Stomach (tissue), 8 donors: ENCODE measurements at regions not wholly inside any gene's neighbourhood (a gene's known extent, or its start where the extent isn't known, plus 50 kb on each side); places are given as distances from the start of the nearest gene placed in this dataset.

Experiments used
- DNase-seq, 2 donors: peaks; one replicate each; pipeline versions ENCODE4 v3.0.0 to v3.0.0-alpha.2; 2013 to 2019
- H3K27ac ChIP-seq, 5 donors: fragments of 200-600 bp in 4 of 5; sonication (generic) in 4 of 5; one replicate each; pipeline ENCODE4 v1.5.1; 2013 to 2019; ENCODE audit warnings: mild to moderate bottlenecking in 1 of 5, moderate library complexity in 1 of 5
- H3K27me3 ChIP-seq, 3 donors: fragments of 200-600 bp; sonication (generic); one replicate each; pipeline ENCODE4 v1.5.1; 2017 to 2019; ENCODE audit warnings: mixed run types in 1 of 3
- H3K36me3 ChIP-seq, 4 donors: fragments of 200-600 bp; sonication (generic); 1 replicate in 3 of 4; 2 replicates in 1 of 4; pipeline ENCODE4 v1.5.1; 2016 to 2019
- H3K4me1 ChIP-seq, 4 donors: fragments of 200-600 bp; sonication (generic); one replicate each; pipeline ENCODE4 v1.5.1; 2016 to 2019
- H3K4me3 ChIP-seq, 4 donors: fragments of 200-600 bp; sonication (generic) in 3 of 4; one replicate each; pipeline ENCODE4 v1.5.1; 2016 to 2019; ENCODE audit warnings: mild to moderate bottlenecking in 1 of 4
- H3K9me3 ChIP-seq, 4 donors: fragments of 200-600 bp; sonication (generic); one replicate each; pipeline ENCODE4 v1.5.1; 2016 to 2019
- EP300 ChIP-seq: sonication (generic); formaldehyde crosslinking; IDR thresholded peaks from one replicate; pipeline ENCODE4 v1.6.1; 2017; ENCODE audit warnings: antibody characterized with exemption
- POLR2A ChIP-seq, 4 donors: fragments of 450-650 bp; IDR thresholded peaks; one replicate each; pipeline ENCODE4 v1.6.1; 2016; ENCODE audit warnings: antibody characterized with exemption in 4 of 4, control low read depth in 2 of 4, mild to moderate bottlenecking in 1 of 4, moderate library complexity in 1 of 4
- POLR2AphosphoS5 ChIP-seq, 3 donors: sonication (generic); formaldehyde crosslinking; IDR thresholded peaks; one replicate each; pipeline ENCODE4 v1.6.1; 2016; ENCODE audit warnings: antibody characterized with exemption in 3 of 3
- WGBS, 5 donors: extraction: QIAGEN DNeasy Blood & Tissue Kit in 3 of 5; methylation state at CpG; one replicate each; pipeline versions ENCODE4 v1.1.5 to v1.1.7; 2013 to 2018; 5-methylcytosine and 5-hydroxymethylcytosine counted together
- intact Hi-C: fragments of 100-400 bp; cut with DNase I; formaldehyde crosslinking; loops from one replicate; pipeline ENCODE4 v1.15.1; 2023; ENCODE audit warnings: low total_unique reads
- TF ChIP-seq, protein P1 (sequence below), 7 experiments: fragments of 450-650 bp in 4 of 7; fragments of 200-600 bp in 3 of 7; sonication (generic) in 3 of 7; IDR thresholded peaks; one replicate each; pipeline ENCODE4 v1.5.1; 2016 to 2019; ENCODE audit warnings: antibody characterized with exemption in 7 of 7, control low read depth in 2 of 7, mild to moderate bottlenecking in 1 of 7
- donor health status: healthy with polysubstance abuse.
- donor health status: Bipolar disorder and iron deficiency.
- donor health status: healthy.

DNA sequence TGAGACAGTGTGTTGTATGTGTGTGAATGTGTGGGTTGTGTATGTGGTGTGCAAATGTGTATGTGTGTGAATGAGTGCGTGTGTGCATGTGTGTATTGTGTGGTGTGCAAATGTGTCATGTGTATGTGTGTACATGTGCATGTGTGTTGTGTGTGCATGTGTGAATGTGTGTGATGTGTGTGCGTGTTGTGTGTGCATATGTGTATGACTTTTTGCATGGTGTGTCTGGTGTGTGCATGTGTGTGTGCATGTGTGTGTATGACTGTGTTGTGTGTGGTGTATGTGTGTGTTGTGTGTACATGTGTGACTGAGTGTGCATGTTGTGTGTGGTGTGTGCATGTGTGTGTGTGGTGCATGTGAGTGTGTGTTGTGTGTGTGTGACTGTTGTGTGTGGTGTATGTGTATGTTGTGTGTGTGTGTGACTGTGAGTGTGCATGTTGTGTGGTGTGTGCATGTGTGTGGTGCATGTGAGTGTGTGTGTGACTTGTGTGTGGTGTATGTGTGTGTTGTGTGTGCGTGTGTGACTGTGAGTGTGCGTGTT is 268.3 kb downstream of the DCDC2C start:
- Histone ChIP-seq H3K27ac (no peak overlapping the region), H3K4me3 (no peak overlapping the region), H3K36me3 (no peaks in the 10 kb centered on the region), H3K9me3 (no peaks in the 10 kb centered on the region), H3K4me1 (peaks cover 0 to 3% (median 0%) of the 10 kb centered on the region in 4 donors), H3K27me3 (peaks cover 0 to 29% (median 0%) of the 10 kb centered on the region in 3 donors)
- TF ChIP-seq POLR2AphosphoS5 (IDR thresholded peaks at IDR 0.05) (no peak), EP300 (no peak), POLR2A (IDR thresholded peaks at IDR 0.05) (no peak)
- TF ChIP-seq, protein P1, sequence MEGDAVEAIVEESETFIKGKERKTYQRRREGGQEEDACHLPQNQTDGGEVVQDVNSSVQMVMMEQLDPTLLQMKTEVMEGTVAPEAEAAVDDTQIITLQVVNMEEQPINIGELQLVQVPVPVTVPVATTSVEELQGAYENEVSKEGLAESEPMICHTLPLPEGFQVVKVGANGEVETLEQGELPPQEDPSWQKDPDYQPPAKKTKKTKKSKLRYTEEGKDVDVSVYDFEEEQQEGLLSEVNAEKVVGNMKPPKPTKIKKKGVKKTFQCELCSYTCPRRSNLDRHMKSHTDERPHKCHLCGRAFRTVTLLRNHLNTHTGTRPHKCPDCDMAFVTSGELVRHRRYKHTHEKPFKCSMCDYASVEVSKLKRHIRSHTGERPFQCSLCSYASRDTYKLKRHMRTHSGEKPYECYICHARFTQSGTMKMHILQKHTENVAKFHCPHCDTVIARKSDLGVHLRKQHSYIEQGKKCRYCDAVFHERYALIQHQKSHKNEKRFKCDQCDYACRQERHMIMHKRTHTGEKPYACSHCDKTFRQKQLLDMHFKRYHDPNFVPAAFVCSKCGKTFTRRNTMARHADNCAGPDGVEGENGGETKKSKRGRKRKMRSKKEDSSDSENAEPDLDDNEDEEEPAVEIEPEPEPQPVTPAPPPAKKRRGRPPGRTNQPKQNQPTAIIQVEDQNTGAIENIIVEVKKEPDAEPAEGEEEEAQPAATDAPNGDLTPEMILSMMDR (IDR thresholded peaks at IDR 0.05), result no peak
- intact Hi-C loops, result no loop called here
- no peak for DNase-seq
- WGBS, 5 donors, result 94 to 97% (median 96%) methylated on average over 4 of the region's 4 CpGs

DNA sequence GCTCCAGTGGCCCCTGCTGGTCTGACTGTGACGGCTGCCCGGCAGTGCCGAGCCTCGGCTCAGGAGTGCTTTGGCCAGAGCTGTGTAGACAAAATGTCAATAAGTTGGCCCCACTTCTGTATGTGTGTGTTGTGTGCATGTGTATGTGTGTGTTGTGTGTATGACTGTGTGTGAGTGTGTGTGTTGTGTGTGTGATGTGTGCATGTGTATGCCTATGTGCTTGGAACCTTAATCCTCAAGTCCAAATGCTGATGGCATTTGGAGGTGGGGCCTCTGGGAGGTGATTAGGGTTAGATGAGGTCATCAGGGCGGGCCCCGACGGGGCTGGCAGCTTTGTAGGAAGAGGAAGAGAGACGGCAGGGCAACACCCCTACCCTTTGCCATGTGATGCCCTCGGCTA is 269.0 kb downstream of the DCDC2C start:
- no peaks in the 10 kb centered on the region for H3K36me3 ChIP-seq
- no peak for DNase-seq
- intact Hi-C loops, result no loop called here
- WGBS, 5 donors, result 52 to 71% (median 61%) methylated on average over 9 of the region's 9 CpGs
- peaks cover 0 to 3% (median 0%) of the 10 kb centered on the region in 4 donors for H3K4me1 ChIP-seq
- no peak overlapping the region for H3K4me3 ChIP-seq
- peaks cover 0 to 29% (median 0%) of the 10 kb centered on the region in 3 donors for H3K27me3 ChIP-seq
- no peaks in the 10 kb centered on the region for H3K9me3 ChIP-seq
- H3K27ac ChIP-seq, result no peak overlapping the region
- TF ChIP-seq POLR2A (IDR thresholded peaks at IDR 0.05) (no peak), POLR2AphosphoS5 (IDR thresholded peaks at IDR 0.05) (no peak), EP300 (no peak)
- TF ChIP-seq, protein P1 (IDR thresholded peaks at IDR 0.05), result no peak

DNA sequence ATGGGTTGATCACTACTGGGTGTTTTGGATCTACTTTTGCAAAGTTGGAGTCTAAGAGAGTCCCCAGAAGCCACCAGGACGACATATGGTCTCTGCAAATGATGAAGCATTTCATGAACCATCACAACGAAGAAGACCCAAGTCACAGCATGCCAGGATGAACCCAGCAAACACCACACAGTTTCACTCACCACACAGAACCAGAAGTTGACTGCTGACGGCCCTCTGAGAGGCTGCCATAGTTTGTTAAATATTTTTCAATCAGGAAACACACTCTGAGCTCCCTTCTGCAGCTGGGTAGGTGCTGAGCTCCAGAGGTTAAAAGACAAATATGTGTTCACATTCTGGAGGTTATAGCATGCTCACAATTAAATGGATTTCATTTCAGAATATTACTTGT is 271.4 kb downstream of the DCDC2C start:
- 58 to 79% (median 66%) methylated on average over 3 of the region's 3 CpGs for WGBS, 5 donors
- TF ChIP-seq EP300, result no peak
- TF ChIP-seq, protein P1 (IDR thresholded peaks at IDR 0.05), result no peak
- TF ChIP-seq POLR2AphosphoS5 (IDR thresholded peaks at IDR 0.05), result no peak
- TF ChIP-seq POLR2A (IDR thresholded peaks at IDR 0.05), result no peak
- H3K9me3 ChIP-seq, result peaks cover 0 to 14% (median 8%) of the 10 kb centered on the region in 4 donors

DNA sequence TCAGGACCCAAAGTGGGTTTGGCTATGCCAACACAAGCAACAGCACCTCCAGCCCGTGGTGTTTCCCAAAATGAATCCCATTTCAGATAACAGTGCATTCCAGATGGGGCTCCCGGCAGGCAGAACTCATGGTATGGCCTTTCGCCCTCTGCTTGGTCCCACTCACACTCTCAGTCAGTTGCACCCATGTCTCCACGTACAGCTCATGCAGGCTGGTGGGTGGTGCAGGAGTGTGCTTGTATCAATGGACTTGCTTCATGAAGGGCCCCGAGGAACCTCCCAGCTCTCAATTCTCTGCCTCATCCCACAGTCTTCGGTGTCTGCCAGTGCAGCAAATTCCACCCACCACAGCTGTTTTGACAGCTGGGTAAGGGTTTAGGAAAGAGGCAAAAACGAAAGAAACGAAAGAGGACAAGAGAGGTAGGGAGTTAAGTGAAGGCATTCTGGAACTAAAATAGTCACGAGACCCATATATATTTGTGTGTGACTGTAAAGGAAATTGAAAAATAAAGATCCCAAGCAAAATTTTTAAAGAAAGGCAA is 278.1 kb downstream of the DCDC2C start:
- no peak overlapping the region for H3K27ac ChIP-seq
- WGBS, 5 donors, result 74 to 85% (median 80%) methylated on average over 9 of the region's 9 CpGs
- no peak for DNase-seq
- peaks cover 0 to 18% (median 10%) of the 10 kb centered on the region in 4 donors for H3K9me3 ChIP-seq
- no peaks in the 10 kb centered on the region for H3K36me3 ChIP-seq
- H3K4me1 ChIP-seq, result no peaks in the 10 kb centered on the region
- TF ChIP-seq, protein P1 (IDR thresholded peaks at IDR 0.05), result no peak
- TF ChIP-seq POLR2AphosphoS5 (IDR thresholded peaks at IDR 0.05), result no peak
- no peaks in the 10 kb centered on the region for H3K27me3 ChIP-seq
- no peak overlapping the region for H3K4me3 ChIP-seq
- intact Hi-C loops, result no loop called here

More for the DNA sequence above, 271.4 kb downstream of the DCDC2C start:
- no peak for DNase-seq
- H3K36me3 ChIP-seq, result no peaks in the 10 kb centered on the region
- H3K27ac ChIP-seq, result no peak overlapping the region
- intact Hi-C loops, result no loop called here
- peaks cover 0 to 19% (median 0%) of the 10 kb centered on the region in 3 donors for H3K27me3 ChIP-seq
- H3K4me3 ChIP-seq, result no peak overlapping the region
- H3K4me1 ChIP-seq, result peaks cover 0 to 3% (median 0%) of the 10 kb centered on the region in 4 donors
